CD4-positive, alpha-beta memory T cell (primary cell): ENCODE measurements at regions not wholly inside any gene's neighbourhood (a gene's known extent, or its start where the extent isn't known, plus 50 kb on each side); places are given as distances from the start of the nearest gene placed in this dataset.

Experiments used
- CTCF ChIA-PET: fragments of 350-600 bp; sonication (Branson Sonifier 250); formaldehyde crosslinking; loops from one replicate; lab custom pipeline; 2021; ENCODE audit warnings: inconsistent platforms; ENCODE audit not compliant: partially characterized antibody; lab: Charles Lee
- POLR2A ChIA-PET: fragments of 350-600 bp; sonication (Branson Sonifier 250); formaldehyde crosslinking; loops from one replicate; lab custom pipeline; 2021; ENCODE audit not compliant: partially characterized antibody; lab: Charles Lee
- DNase-seq, 5 donors: peaks; one replicate each; pipeline versions ENCODE4 v3.0.0 to v3.0.0-alpha.2; 2020 to 2022; ENCODE audit warnings: mixed read lengths in 1 of 5
- H3K27ac ChIP-seq: one replicate; pipeline ENCODE4 v1.7.0; 2013; ENCODE audit warnings: low read depth, low read length
- H3K27me3 ChIP-seq: 2 replicates; pipeline ENCODE4 v1.7.0; 2013; ENCODE audit warnings: mild to moderate bottlenecking, low read length, moderate library complexity; ENCODE audit not compliant: insufficient read depth
- H3K36me3 ChIP-seq: 2 replicates; pipeline ENCODE4 v1.7.0; 2013; ENCODE audit warnings: mild to moderate bottlenecking, low read length, moderate library complexity; ENCODE audit not compliant: insufficient read depth
- H3K4me1 ChIP-seq: 2 replicates; pipeline ENCODE4 v1.7.0; 2013; ENCODE audit warnings: mild to moderate bottlenecking, low read length, moderate library complexity; ENCODE audit not compliant: insufficient read depth
- H3K4me3 ChIP-seq, 2 donors: one replicate each; pipeline ENCODE4 v1.7.0; 2013; ENCODE audit warnings: low read length in 2 of 2, mild to moderate bottlenecking in 1 of 2
- H3K9me3 ChIP-seq, 2 donors: one replicate each; pipeline ENCODE4 v1.7.0; 2013; ENCODE audit warnings: low read length in 2 of 2, control low read depth in 1 of 2; ENCODE audit not compliant: control insufficient read depth in 1 of 2
- H3K27ac Mint-ChIP-seq, 7 donors: one replicate each; pipeline ENCODE4 v1.8.0; 2020 to 2021; ENCODE audit warnings: mixed read lengths in 7 of 7, mild to moderate bottlenecking in 6 of 7, inconsistent platforms in 3 of 7, moderate library complexity in 3 of 7
- H3K27me3 Mint-ChIP-seq, 2 donors: one replicate each; pipeline ENCODE4 v1.8.0; 2020 to 2021; ENCODE audit warnings: mixed read lengths in 2 of 2
- H3K36me3 Mint-ChIP-seq, 2 donors: one replicate each; pipeline ENCODE4 v1.8.0; 2020 to 2021; ENCODE audit warnings: mixed read lengths in 2 of 2, inconsistent platforms in 1 of 2, mild to moderate bottlenecking in 1 of 2
- H3K4me1 Mint-ChIP-seq, 4 donors: one replicate each; pipeline ENCODE4 v1.8.0; 2020 to 2021; ENCODE audit warnings: mixed read lengths in 4 of 4, mild to moderate bottlenecking in 1 of 4
- H3K4me3 Mint-ChIP-seq, 8 donors: one replicate each; pipeline ENCODE4 v1.8.0; 2020 to 2021; ENCODE audit warnings: mixed read lengths in 8 of 8, mild to moderate bottlenecking in 7 of 8, moderate library complexity in 6 of 8, inconsistent platforms in 3 of 8
- H3K9me3 Mint-ChIP-seq, 8 donors: one replicate each; pipeline ENCODE4 v1.8.0; 2020 to 2021; ENCODE audit warnings: mixed read lengths in 8 of 8, mild to moderate bottlenecking in 5 of 8, inconsistent platforms in 3 of 8, moderate library complexity in 1 of 8
- intact Hi-C: fragments of 100-400 bp; cut with micrococcal nuclease; formaldehyde crosslinking; loops from one replicate; pipeline ENCODE4 v1.15.1; 2023

- H3K27ac ChIP-seq, result no peak overlapping the region
- no peaks in the 10 kb centered on the region for H3K4me1 ChIP-seq
- Mint-ChIP-seq H3K36me3 (no peaks in the 10 kb centered on the region), H3K4me1 (no peaks in the 10 kb centered on the region), H3K4me3 (no peak overlapping the region), H3K27ac (no peak overlapping the region), H3K9me3 (no peaks in the 10 kb centered on the region), H3K27me3 (peaks cover 0 to 1% of the 10 kb centered on the region in 2 donors)
- no peak overlapping the region for H3K4me3 ChIP-seq
- no peaks in the 10 kb centered on the region for H3K9me3 ChIP-seq
- DNase-seq, result no peak
- H3K36me3 ChIP-seq, result no peaks in the 10 kb centered on the region
- intact Hi-C loops, result no loop called here
- ChIA-PET POLR2A (no interaction called here), CTCF (no interaction called here)
- H3K27me3 ChIP-seq, result no peaks in the 10 kb centered on the region
Observed at GRCh38 chr1:201596101-201596868, 57.4 kb downstream of the NAV1 start.

GRCh38 chr1:201597551-201598230 lies 58.8 kb downstream of the NAV1 start:
- Histone ChIP-seq H3K4me1 (no peaks in the 10 kb centered on the region), H3K9me3 (no peaks in the 10 kb centered on the region), H3K27me3 (no peaks in the 10 kb centered on the region), H3K4me3 (no peak overlapping the region), H3K36me3 (no peaks in the 10 kb centered on the region), H3K27ac (no peak overlapping the region)
- Mint-ChIP-seq H3K27ac (no peak overlapping the region), H3K4me1 (no peaks in the 10 kb centered on the region), H3K9me3 (no peaks in the 10 kb centered on the region), H3K36me3 (no peaks in the 10 kb centered on the region), H3K4me3 (peak overlapping the region in 1 of 8 donors; percentile 17), H3K27me3 (no peaks in the 10 kb centered on the region)
- ChIA-PET CTCF (no interaction called here), POLR2A (no interaction called here)
- intact Hi-C loops, result no loop called here
- DNase-seq, result no peak

GRCh38 chr1:201598396-201598795 lies 59.5 kb downstream of the NAV1 start:
- Histone ChIP-seq H3K27ac (no peak overlapping the region), H3K36me3 (no peaks in the 10 kb centered on the region), H3K27me3 (no peaks in the 10 kb centered on the region), H3K4me1 (no peaks in the 10 kb centered on the region), H3K9me3 (no peaks in the 10 kb centered on the region), H3K4me3 (no peak overlapping the region)
- Mint-ChIP-seq H3K4me3 (no peak overlapping the region), H3K27me3 (no peaks in the 10 kb centered on the region), H3K36me3 (no peaks in the 10 kb centered on the region), H3K4me1 (no peaks in the 10 kb centered on the region), H3K27ac (no peak overlapping the region), H3K9me3 (no peaks in the 10 kb centered on the region)
- CTCF ChIA-PET, result no interaction called here
- intact Hi-C loops, result no loop called here
- POLR2A ChIA-PET, result no interaction called here
- no peak for DNase-seq

GRCh38 chr1:201598973-201599372 lies 60.0 kb downstream of the NAV1 start:
- Histone ChIP-seq H3K4me1 (no peaks in the 10 kb centered on the region), H3K27ac (no peak overlapping the region), H3K4me3 (no peak overlapping the region), H3K27me3 (no peaks in the 10 kb centered on the region), H3K36me3 (no peaks in the 10 kb centered on the region), H3K9me3 (no peaks in the 10 kb centered on the region)
- Mint-ChIP-seq H3K4me3 (no peak overlapping the region), H3K9me3 (no peaks in the 10 kb centered on the region), H3K27ac (no peak overlapping the region), H3K4me1 (no peaks in the 10 kb centered on the region), H3K36me3 (no peaks in the 10 kb centered on the region), H3K27me3 (no peaks in the 10 kb centered on the region)
- ChIA-PET POLR2A (no interaction called here), CTCF (no interaction called here)
- DNase-seq, result no peak
- intact Hi-C loops, result no loop called here

GRCh38 chr1:201599548-201599947 lies 60.6 kb downstream of the NAV1 start:
- Mint-ChIP-seq H3K4me1 (no peaks in the 10 kb centered on the region), H3K4me3 (no peak overlapping the region), H3K36me3 (no peaks in the 10 kb centered on the region), H3K27ac (no peak overlapping the region), H3K27me3 (no peaks in the 10 kb centered on the region), H3K9me3 (no peaks in the 10 kb centered on the region)
- ChIA-PET CTCF (no interaction called here), POLR2A (no interaction called here)
- Histone ChIP-seq H3K9me3 (no peaks in the 10 kb centered on the region), H3K27me3 (no peaks in the 10 kb centered on the region), H3K4me1 (no peaks in the 10 kb centered on the region), H3K27ac (no peak overlapping the region), H3K4me3 (no peak overlapping the region), H3K36me3 (no peaks in the 10 kb centered on the region)
- intact Hi-C loops, result no loop called here
- DNase-seq, result no peak

- ChIA-PET POLR2A (no interaction called here), CTCF (no interaction called here)
- DNase-seq, result no peak
- Mint-ChIP-seq H3K4me3 (no peak overlapping the region), H3K36me3 (no peaks in the 10 kb centered on the region), H3K9me3 (no peaks in the 10 kb centered on the region), H3K4me1 (no peaks in the 10 kb centered on the region), H3K27me3 (no peaks in the 10 kb centered on the region), H3K27ac (peak overlapping the region in 1 of 7 donors; percentile 37)
- H3K36me3 ChIP-seq, result no peaks in the 10 kb centered on the region
- H3K27ac ChIP-seq, result no peak overlapping the region
- intact Hi-C loops, result no loop called here
- no peaks in the 10 kb centered on the region for H3K4me1 ChIP-seq
- no peaks in the 10 kb centered on the region for H3K27me3 ChIP-seq
- no peak overlapping the region for H3K4me3 ChIP-seq
- H3K9me3 ChIP-seq, result no peaks in the 10 kb centered on the region
Observed at GRCh38 chr1:201602413-201603265, 63.7 kb downstream of the NAV1 start.

GRCh38 chr1:201603613-201604232 lies 64.8 kb downstream of the NAV1 start:
- CTCF ChIA-PET, result interaction anchor here (1.2 kb wide), 1 partner anchor 22 kb away, joined by 3 read pairs; no protein-coding TSS in a partner anchor
- H3K27ac Mint-ChIP-seq, result no peak overlapping the region

More at GRCh38 chr1:201603613-201604232, 64.8 kb downstream of the NAV1 start:
- Histone ChIP-seq H3K9me3 (no peaks in the 10 kb centered on the region), H3K4me1 (no peaks in the 10 kb centered on the region), H3K36me3 (no peaks in the 10 kb centered on the region), H3K27ac (no peak overlapping the region), H3K27me3 (no peaks in the 10 kb centered on the region), H3K4me3 (no peak overlapping the region)
- POLR2A ChIA-PET, result no interaction called here
- intact Hi-C loops, result no loop called here
- Mint-ChIP-seq H3K4me1 (no peaks in the 10 kb centered on the region), H3K4me3 (no peak overlapping the region), H3K9me3 (no peaks in the 10 kb centered on the region), H3K36me3 (no peaks in the 10 kb centered on the region), H3K27me3 (no peaks in the 10 kb centered on the region)
- DNase-seq, result no peak
